Natural killer cell treated with Interleukin-12 subunit alpha and Interleukin-12 subunit beta and Interleukin-15 and Interleukin-18, amount 100 ng/mL, for 72 hours (primary cell): ENCODE measurements at regions not wholly inside any gene's neighbourhood (a gene's known extent, or its start where the extent isn't known, plus 50 kb on each side); places are given as distances from the start of the nearest gene placed in this dataset.
"Not testable (repeated sequence)": the region's sequence is repeated elsewhere in the genome, so short reads cannot be mapped to it uniquely, and the experiment has no call there.

ENCODE experiments used
- ATAC-seq, 2 donors: fragments of 150-1000 bp; cut with Tn5 transposase in 1 of 2; sonication (Bioruptor Pico), chemical (Tn5 transposase) in 1 of 2; 2 replicates each; pipeline ENCODE4 v1.10.0; 2021
- DNase-seq: peaks from one replicate; pipeline ENCODE4 v3.0.0; 2022; ENCODE audit warnings: low spot score
- H3K27ac Mint-ChIP-seq, 2 donors: 1 replicate in 1 of 2; 2 replicates in 1 of 2; pipeline ENCODE4 v1.8.0; 2022; ENCODE audit warnings: mixed read lengths in 2 of 2, mild to moderate bottlenecking in 1 of 2, moderate library complexity in 1 of 2
- H3K27me3 Mint-ChIP-seq, 2 donors: 1 replicate in 1 of 2; 2 replicates in 1 of 2; pipeline ENCODE4 v1.8.0; 2022; ENCODE audit warnings: mixed read lengths in 2 of 2
- H3K36me3 Mint-ChIP-seq: one replicate; pipeline ENCODE4 v1.8.0; 2022; ENCODE audit warnings: mixed read lengths
- H3K4me1 Mint-ChIP-seq, 2 donors: 1 replicate in 1 of 2; 2 replicates in 1 of 2; pipeline ENCODE4 v1.8.0; 2022; ENCODE audit warnings: low read depth in 2 of 2, mixed read lengths in 2 of 2, mild to moderate bottlenecking in 1 of 2
- H3K4me3 Mint-ChIP-seq: one replicate; pipeline ENCODE4 v1.8.0; 2022; ENCODE audit warnings: mixed read lengths
- H3K9me3 Mint-ChIP-seq: 2 replicates; pipeline ENCODE4 v1.8.0; 2022; ENCODE audit warnings: mixed read lengths

- Mint-ChIP-seq H3K9me3 (peaks cover 19% of the 10 kb centered on the region), H3K27me3 (no peaks in the 10 kb centered on the region)
- no peak for DNase-seq
Measured at GRCh38 chr4:173661001-173661400, 131.0 kb upstream of the HAND2 start.

GRCh38 chr4:173656898-173657297 lies 126.9 kb upstream of the HAND2 start:
- Mint-ChIP-seq H3K9me3 (peaks cover 9% of the 10 kb centered on the region), H3K4me1 (no peaks in the 10 kb centered on the region), H3K36me3 (no peaks in the 10 kb centered on the region), H3K27ac (no peak overlapping the region), H3K27me3 (no peaks in the 10 kb centered on the region), H3K4me3 (no peak overlapping the region)
- DNase-seq: no peak
- no peak for ATAC-seq

More at GRCh38 chr4:173661001-173661400, 131.0 kb upstream of the HAND2 start:
- ATAC-seq: no peak
- no peak overlapping the region for H3K27ac Mint-ChIP-seq
- no peak overlapping the region for H3K4me3 Mint-ChIP-seq
- H3K4me1 Mint-ChIP-seq: no peaks in the 10 kb centered on the region
- H3K36me3 Mint-ChIP-seq: no peaks in the 10 kb centered on the region

- no peak for ATAC-seq
Measured at GRCh38 chr4:173652283-173652931, 122.4 kb upstream of the HAND2 start.

GRCh38 chr4:173651651-173652282 lies 121.7 kb upstream of the HAND2 start:
- ATAC-seq (no peak), DNase-seq (no peak)
- H3K9me3 Mint-ChIP-seq: no peaks in the 10 kb centered on the region
- H3K4me1 Mint-ChIP-seq: no peaks in the 10 kb centered on the region
- H3K36me3 Mint-ChIP-seq: no peaks in the 10 kb centered on the region
- no peak overlapping the region for H3K4me3 Mint-ChIP-seq
- H3K27me3 Mint-ChIP-seq: no peaks in the 10 kb centered on the region
- H3K27ac Mint-ChIP-seq: no peak overlapping the region

More at GRCh38 chr4:173652283-173652931, 122.4 kb upstream of the HAND2 start:
- H3K27me3 Mint-ChIP-seq: no peaks in the 10 kb centered on the region
- H3K4me3 Mint-ChIP-seq: no peak overlapping the region
- DNase-seq: no peak
- no peaks in the 10 kb centered on the region for H3K36me3 Mint-ChIP-seq
- H3K27ac Mint-ChIP-seq: no peak overlapping the region
- H3K9me3 Mint-ChIP-seq: no peaks in the 10 kb centered on the region
- H3K4me1 Mint-ChIP-seq: no peaks in the 10 kb centered on the region

- no peaks in the 10 kb centered on the region for H3K4me1 Mint-ChIP-seq
- no peaks in the 10 kb centered on the region for H3K36me3 Mint-ChIP-seq
- ATAC-seq: no peak
- peaks cover 2% of the 10 kb centered on the region for H3K9me3 Mint-ChIP-seq
- H3K4me3 Mint-ChIP-seq: no peak overlapping the region
- no peak overlapping the region for H3K27ac Mint-ChIP-seq
- H3K27me3 Mint-ChIP-seq: no peaks in the 10 kb centered on the region
- no peak for DNase-seq
Measured at GRCh38 chr4:173647902-173648301, 117.9 kb upstream of the HAND2 start.

GRCh38 chr4:173642509-173642908 lies 112.5 kb upstream of the HAND2 start:
- DNase-seq (no peak), ATAC-seq (no peak)
- H3K4me3 Mint-ChIP-seq: no peak overlapping the region
- no peaks in the 10 kb centered on the region for H3K27me3 Mint-ChIP-seq
- H3K9me3 Mint-ChIP-seq: peaks cover 7% of the 10 kb centered on the region
- H3K27ac Mint-ChIP-seq: no peak overlapping the region
- H3K4me1 Mint-ChIP-seq: no peaks in the 10 kb centered on the region
- H3K36me3 Mint-ChIP-seq: no peaks in the 10 kb centered on the region

- ATAC-seq (no peak), DNase-seq (no peak)
- H3K36me3 Mint-ChIP-seq: no peaks in the 10 kb centered on the region
- H3K27me3 Mint-ChIP-seq: no peaks in the 10 kb centered on the region
- H3K9me3 Mint-ChIP-seq: peaks cover 10% of the 10 kb centered on the region
- H3K4me1 Mint-ChIP-seq: no peaks in the 10 kb centered on the region
- no peak overlapping the region for H3K27ac Mint-ChIP-seq
- no peak overlapping the region for H3K4me3 Mint-ChIP-seq
Measured at GRCh38 chr4:173635395-173635794, 105.4 kb upstream of the HAND2 start.

- no peak for ATAC-seq
Measured at GRCh38 chr4:173626277-173626676, 96.2 kb upstream of the HAND2 start.

GRCh38 chr4:173618648-173619047 lies 88.6 kb upstream of the HAND2 start:
- H3K27ac Mint-ChIP-seq, H3K4me1 Mint-ChIP-seq, H3K27me3 Mint-ChIP-seq, ATAC-seq, H3K4me3 Mint-ChIP-seq, H3K36me3 Mint-ChIP-seq, DNase-seq: not testable (repeated sequence)
- peaks cover 37% of the 10 kb centered on the region for H3K9me3 Mint-ChIP-seq

More at GRCh38 chr4:173626277-173626676, 96.2 kb upstream of the HAND2 start:
- H3K4me1 Mint-ChIP-seq: no peaks in the 10 kb centered on the region
- H3K4me3 Mint-ChIP-seq: no peak overlapping the region
- peaks cover 31% of the 10 kb centered on the region for H3K9me3 Mint-ChIP-seq
- DNase-seq: no peak
- no peaks in the 10 kb centered on the region for H3K27me3 Mint-ChIP-seq
- peaks cover 16% of the 10 kb centered on the region for H3K36me3 Mint-ChIP-seq
- H3K27ac Mint-ChIP-seq: no peak overlapping the region

GRCh38 chr4:173609158-173609557 lies 79.1 kb upstream of the HAND2 start:
- DNase-seq: no peak
- Mint-ChIP-seq H3K9me3 (peaks cover 13% of the 10 kb centered on the region), H3K27me3 (no peaks in the 10 kb centered on the region), H3K27ac (no peak overlapping the region), H3K36me3 (no peaks in the 10 kb centered on the region), H3K4me1 (no peaks in the 10 kb centered on the region), H3K4me3 (no peak overlapping the region)
- no peak for ATAC-seq

- H3K27ac Mint-ChIP-seq, DNase-seq, H3K27me3 Mint-ChIP-seq, H3K4me3 Mint-ChIP-seq, ATAC-seq, H3K36me3 Mint-ChIP-seq, H3K4me1 Mint-ChIP-seq: not testable (repeated sequence)
- H3K9me3 Mint-ChIP-seq: peaks cover 13% of the 10 kb centered on the region
Measured at GRCh38 chr4:173608632-173609031, 78.6 kb upstream of the HAND2 start.

GRCh38 chr4:173591760-173592159 lies 61.7 kb upstream of the HAND2 start:
- H3K4me1 Mint-ChIP-seq: no peaks in the 10 kb centered on the region
- no peak overlapping the region for H3K4me3 Mint-ChIP-seq
- H3K36me3 Mint-ChIP-seq: no peaks in the 10 kb centered on the region
- no peaks in the 10 kb centered on the region for H3K9me3 Mint-ChIP-seq
- peaks cover 0 to 14% of the 10 kb centered on the region in 2 donors for H3K27me3 Mint-ChIP-seq
- DNase-seq: no peak
- H3K27ac Mint-ChIP-seq: no peak overlapping the region
- ATAC-seq: no peak

GRCh38 chr4:173590697-173591096 lies 60.7 kb upstream of the HAND2 start:
- Mint-ChIP-seq H3K4me1 (no peaks in the 10 kb centered on the region), H3K27me3 (peaks cover 0 to 20% of the 10 kb centered on the region in 2 donors), H3K4me3 (no peak overlapping the region), H3K27ac (no peak overlapping the region), H3K36me3 (no peaks in the 10 kb centered on the region), H3K9me3 (no peaks in the 10 kb centered on the region)
- DNase-seq (no peak), ATAC-seq (no peak)

- peaks cover 0 to 26% of the 10 kb centered on the region in 2 donors for H3K27me3 Mint-ChIP-seq
- H3K4me1 Mint-ChIP-seq: no peaks in the 10 kb centered on the region
- no peak overlapping the region for H3K27ac Mint-ChIP-seq
Measured at GRCh38 chr4:173585876-173586572, 56.0 kb upstream of the HAND2 start.

More at GRCh38 chr4:173585876-173586572, 56.0 kb upstream of the HAND2 start:
- no peak overlapping the region for H3K4me3 Mint-ChIP-seq
- ATAC-seq: no peak
- no peak for DNase-seq
- H3K9me3 Mint-ChIP-seq: no peaks in the 10 kb centered on the region
- H3K36me3 Mint-ChIP-seq: no peaks in the 10 kb centered on the region
